ENCODE measurements at regions not wholly inside any gene's neighbourhood (a gene's known extent, or its start where the extent isn't known, plus 50 kb on each side); places are given as distances from the start of the nearest gene placed in this dataset.

- DNase-seq: no peak
Measured at GRCh38 chr2:129248198-129248597, 731.3 kb upstream of the RAB6C start.

DNA sequence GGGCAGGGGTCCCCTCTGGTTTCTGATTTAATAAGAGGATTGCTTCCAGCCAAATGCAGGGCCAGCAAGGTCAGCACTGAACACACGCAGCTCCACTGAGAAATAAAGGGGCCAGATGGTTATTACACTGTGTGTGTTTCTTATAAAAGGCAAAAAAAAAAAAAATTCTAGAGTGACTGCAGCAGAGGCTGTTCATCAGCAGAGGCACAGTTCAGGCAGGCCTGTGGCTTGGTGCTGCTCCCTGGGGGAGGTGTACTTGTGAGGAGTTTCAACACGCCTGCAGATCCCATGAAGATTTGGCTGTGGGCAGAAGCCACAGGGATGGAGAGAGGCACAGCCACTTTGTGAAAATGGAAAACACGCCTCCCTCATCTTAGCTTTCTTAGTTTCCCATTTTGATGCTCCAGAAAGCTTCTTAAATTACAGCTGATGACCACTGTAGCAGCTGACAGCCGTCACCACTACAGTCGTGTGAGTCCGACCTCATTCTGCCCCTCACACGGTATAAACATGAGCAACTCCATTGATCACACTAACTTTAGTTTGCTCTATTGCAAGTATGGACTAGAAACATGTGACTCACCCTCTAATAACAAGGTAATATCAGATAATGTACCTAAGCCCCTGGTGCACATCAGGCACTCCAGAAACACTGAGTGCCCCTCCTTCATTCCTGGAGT lies 726.5 kb upstream of the RAB6C start:
- no peak for DNase-seq

DNA sequence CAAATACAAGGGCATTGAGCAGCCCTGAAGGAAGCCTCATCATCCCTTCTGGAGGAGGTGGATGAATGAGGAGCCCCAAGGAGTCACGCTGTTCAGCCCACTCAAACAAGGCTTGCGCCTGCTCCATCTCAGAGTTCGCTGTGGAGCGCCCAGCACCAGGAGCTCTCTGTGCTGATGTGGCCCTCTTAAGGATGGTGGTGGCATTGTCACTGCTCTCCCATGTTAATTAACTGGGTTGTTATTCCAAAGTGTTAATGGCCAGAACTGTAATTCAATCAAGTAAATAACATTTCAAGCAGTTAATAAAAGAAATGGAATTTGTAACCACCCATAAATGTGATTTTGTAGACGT lies 726.0 kb upstream of the RAB6C start:
- DNase-seq: no peak

- no peak for DNase-seq
Measured at GRCh38 chr2:129254718-129255117, 724.7 kb upstream of the RAB6C start.

GRCh38 chr2:129255610-129256313 lies 723.7 kb upstream of the RAB6C start:
- DNase-seq: no peak

DNA sequence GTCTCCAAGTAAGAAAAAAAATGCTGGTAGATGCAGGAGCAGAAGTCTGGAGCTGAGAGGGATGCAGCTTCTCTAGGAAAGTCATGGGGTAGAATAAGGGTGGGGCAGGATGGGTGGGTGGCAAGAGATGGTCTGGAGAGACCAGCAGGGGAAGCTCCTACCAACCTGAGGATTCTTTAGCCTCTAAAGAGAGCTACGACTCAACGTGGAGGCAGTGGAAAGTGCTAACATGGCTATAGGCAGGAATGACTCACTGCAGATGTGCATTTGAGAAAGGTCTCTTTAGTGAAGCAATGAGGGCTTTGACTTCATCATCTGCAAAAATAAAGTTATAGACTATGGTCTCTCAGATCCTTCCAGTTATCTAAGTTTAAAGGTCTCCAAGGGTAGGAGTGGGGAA lies 722.8 kb upstream of the RAB6C start:
- no peak for DNase-seq

GRCh38 chr2:129262934-129263333 lies 716.5 kb upstream of the RAB6C start:
- DNase-seq: no peak

- DNase-seq: no peak
Measured at GRCh38 chr2:129263939-129264338, 715.5 kb upstream of the RAB6C start.

GRCh38 chr2:129267559-129267958 lies 711.9 kb upstream of the RAB6C start:
- no peak for DNase-seq

GRCh38 chr2:129273266-129274037 lies 706.0 kb upstream of the RAB6C start:
- DNase-seq: no peak

GRCh38 chr2:129274038-129274415 lies 705.4 kb upstream of the RAB6C start:
- DNase-seq: no peak

- DNase-seq: no peak
Measured at GRCh38 chr2:129274918-129275317, 704.5 kb upstream of the RAB6C start.

DNA sequence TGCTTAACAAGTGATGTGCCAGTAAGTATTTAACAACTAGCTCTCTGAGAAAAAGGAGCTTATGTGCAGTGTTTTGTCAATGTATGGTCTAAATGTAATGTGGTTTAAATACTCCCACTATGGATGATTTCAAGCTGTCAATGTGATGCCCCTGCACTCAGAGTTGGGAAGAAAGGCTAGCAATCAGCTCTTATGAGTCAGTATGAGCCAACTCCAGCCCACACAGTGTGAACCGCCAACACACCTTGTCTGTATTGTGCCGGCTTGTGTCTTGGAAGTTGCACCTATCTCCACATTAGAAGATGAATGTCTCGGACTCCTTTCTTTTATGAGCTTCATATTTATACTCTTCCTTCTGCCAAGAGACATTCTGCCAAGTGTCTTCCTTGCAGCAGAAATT lies 703.8 kb upstream of the RAB6C start:
- no peak for DNase-seq

DNA sequence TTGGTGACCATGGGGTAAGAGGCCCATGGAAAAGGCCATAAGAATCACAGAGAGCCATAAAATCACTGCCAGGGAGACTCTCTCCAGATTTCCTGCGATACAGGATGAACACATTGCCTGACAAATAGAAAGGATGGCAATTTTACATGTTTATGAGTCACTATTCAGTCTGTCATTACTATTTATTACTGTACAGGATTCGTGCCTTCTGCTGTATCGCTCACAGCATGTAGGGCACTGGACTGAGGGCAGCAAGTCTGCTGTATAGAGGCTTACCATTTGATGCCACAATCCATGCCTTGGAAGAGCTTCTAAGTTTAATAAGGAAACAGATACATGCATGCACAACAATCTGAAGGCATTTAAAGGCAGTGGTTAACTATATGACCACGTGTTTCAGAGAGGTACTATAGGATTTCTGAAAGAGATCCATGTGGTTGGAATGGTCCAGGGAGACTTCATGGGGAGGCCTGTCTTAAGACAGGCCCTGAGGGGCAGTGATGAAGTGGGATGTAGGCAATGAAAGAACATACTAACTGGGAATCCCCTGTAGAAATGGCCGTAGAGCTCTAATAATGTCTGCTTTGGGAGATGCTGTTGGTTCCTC lies 702.4 kb upstream of the RAB6C start:
- DNase-seq: no peak

- no peak for DNase-seq
Measured at GRCh38 chr2:129277585-129277981, 701.9 kb upstream of the RAB6C start.

DNA sequence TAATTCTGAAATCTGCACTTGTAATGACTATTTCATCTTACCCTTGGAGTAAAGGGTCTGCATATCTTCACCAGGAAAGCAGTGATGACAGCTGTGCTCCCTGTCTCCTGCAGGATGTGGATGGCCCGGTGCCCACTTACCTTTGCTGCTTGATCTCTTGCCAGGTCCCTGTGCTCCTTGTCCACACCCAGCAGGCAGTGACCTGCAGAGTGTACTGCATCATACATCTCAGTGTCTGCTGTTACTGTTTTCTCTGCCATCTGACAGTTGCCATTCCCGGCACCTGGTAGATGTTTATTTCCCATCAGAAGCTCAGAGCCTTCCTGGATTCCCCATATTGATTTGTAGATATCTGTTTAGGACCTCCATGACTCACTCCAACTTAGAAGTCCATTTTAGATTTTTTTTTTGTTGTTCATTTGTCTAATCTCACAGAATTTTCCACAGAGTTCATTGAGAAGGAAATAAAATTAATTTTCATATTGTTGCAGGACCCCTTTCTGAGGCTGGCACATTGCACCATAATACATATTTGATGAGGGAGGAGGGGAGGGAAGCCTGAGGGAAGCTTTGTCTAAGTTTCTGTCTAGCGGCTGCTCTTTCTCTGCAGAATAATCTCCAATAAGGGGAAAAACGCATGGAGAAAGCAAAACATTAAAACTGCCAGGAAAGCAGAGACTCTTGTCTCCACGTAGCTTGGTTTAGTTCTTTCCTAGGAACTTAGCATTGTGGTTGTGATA lies 697.5 kb upstream of the RAB6C start:
- no peak for DNase-seq

DNA sequence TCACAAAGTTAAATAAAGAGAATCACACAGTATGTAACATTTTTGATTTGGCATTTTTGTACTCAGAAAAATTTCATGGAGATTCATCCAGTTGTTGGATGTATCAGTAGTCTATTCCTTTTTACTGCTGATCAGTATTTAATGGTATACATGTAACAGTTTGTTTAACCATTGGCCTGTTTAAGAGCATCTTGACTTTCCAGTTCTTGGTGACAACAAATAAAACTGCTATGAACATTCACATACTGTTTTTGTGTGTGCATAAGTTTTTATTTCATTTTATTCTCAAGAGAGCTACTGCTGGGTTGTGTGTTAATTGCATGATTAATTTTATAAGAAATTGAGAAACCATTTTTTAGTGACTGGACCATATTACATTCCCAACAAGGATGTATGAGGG lies 694.5 kb upstream of the RAB6C start:
- DNase-seq: no peak

- no peak for DNase-seq
Measured at GRCh38 chr2:129293326-129293725, 686.1 kb upstream of the RAB6C start.

- no peak for DNase-seq
Measured at GRCh38 chr2:129296396-129296795, 683.1 kb upstream of the RAB6C start.

GRCh38 chr2:129296806-129297205 lies 682.7 kb upstream of the RAB6C start:
- DNase-seq: no peak

DNA sequence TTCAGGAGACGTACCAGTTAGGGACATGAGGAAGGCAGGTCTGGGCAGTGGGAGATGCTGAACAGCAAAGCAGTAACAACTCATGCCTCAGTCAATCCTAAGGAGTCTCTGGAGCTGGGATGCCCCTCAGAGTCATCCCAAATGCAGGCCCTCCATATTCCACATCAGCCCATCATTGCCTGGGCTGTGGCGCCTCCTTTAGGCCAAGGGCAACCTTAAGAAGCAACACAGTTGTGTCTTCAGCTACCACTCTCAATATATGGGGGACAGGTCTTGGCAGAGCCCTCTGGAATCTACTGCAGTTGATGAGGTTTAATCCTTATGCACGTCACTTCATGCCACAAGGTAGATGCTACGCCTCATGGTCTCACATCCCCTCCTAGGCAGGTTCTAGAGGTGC lies 682.0 kb upstream of the RAB6C start:
- no peak for DNase-seq

DNA sequence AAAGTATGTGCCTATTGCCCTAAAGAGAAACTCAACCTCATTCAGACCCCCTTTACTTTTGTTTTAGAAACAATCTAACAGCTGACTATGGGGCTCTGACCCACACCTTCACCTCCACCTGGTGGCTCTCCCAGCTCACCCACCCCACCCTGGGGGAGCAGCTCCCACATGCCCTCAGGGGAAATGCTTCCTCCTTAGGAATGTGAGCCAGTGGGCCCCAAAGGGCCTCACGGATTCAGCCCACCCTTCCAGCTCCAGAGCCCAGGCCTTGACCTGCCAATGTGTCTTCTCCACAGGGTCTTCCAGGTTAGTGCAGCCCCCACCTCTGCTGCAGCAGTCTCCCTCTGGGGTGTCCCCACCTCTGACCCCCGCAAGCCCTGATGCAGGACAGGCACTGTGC lies 680.1 kb upstream of the RAB6C start:
- DNase-seq: no peak

- DNase-seq: no peak
Measured at GRCh38 chr2:129299756-129300155, 679.7 kb upstream of the RAB6C start.

Measured in activated CD8-positive, alpha-beta memory T cell treated with anti-CD3 and anti-CD28 coated beads, Interleukin-2, amount 50 U/mL, for 48 hours (primary cell).